Vagina (tissue), 2 donors: ENCODE measurements at regions not wholly inside any gene's neighbourhood (a gene's known extent, or its start where the extent isn't known, plus 50 kb on each side); places are given as distances from the start of the nearest gene placed in this dataset.

Experiments used
- CTCF ChIP-seq, 3 experiments: fragments of 450-650 bp in 2 of 3; fragments of 200-600 bp in 1 of 3; sonication (generic) in 1 of 3; IDR thresholded peaks; one replicate each; pipeline ENCODE4 v1.5.1; 2017 to 2019; ENCODE audit warnings: antibody characterized with exemption in 3 of 3, mild to moderate bottlenecking in 2 of 3, moderate library complexity in 2 of 3
- POLR2A ChIP-seq, 2 donors: fragments of 450-650 bp; IDR thresholded peaks; one replicate each; pipeline ENCODE4 v1.6.1; 2017; ENCODE audit warnings: antibody characterized with exemption in 2 of 2, mild to moderate bottlenecking in 2 of 2, moderate library complexity in 2 of 2

- TF ChIP-seq CTCF (IDR thresholded peaks at IDR 0.05) (no peak), POLR2A (IDR thresholded peaks at IDR 0.05) (no peak)
Measured at GRCh38 chr10:85444868-85445267, 921.7 kb downstream of the GRID1 start.
